Panc1 (cell line): ENCODE measurements at regions not wholly inside any gene's neighbourhood (a gene's known extent, or its start where the extent isn't known, plus 50 kb on each side); places are given as distances from the start of the nearest gene placed in this dataset.
A peak's percentile ranks its signal among the peaks of the same experiment; 100 is the strongest.

Source experiments
- ATAC-seq: fragments of 200-7000 bp; cut with Tn5 transposase; 2 replicates; pipeline ENCODE4 v1.9.1; 2020; ENCODE audit warnings: mild to moderate bottlenecking, moderate library complexity
- BruUV-seq: library from RNA; stranded (reverse); fragments of 400-500 nt; replicated peaks from 2 replicates; lab custom pipeline; 2021; lab: Mats Ljungman, UMichigan
- CTCF ChIA-PET: fragments of 300-600 bp; sonication (Branson Sonifier 250); formaldehyde crosslinking; loops from one replicate; lab custom pipeline; 2022; ENCODE audit warnings: antibody characterized with exemption; lab: Charles Lee
- POLR2A ChIA-PET: fragments of 300-600 bp; sonication (Branson Sonifier 250); formaldehyde crosslinking; loops from one replicate; lab custom pipeline; 2022; ENCODE audit warnings: antibody characterized with exemption; lab: Charles Lee
- DNase-seq: peaks from one replicate; pipeline ENCODE4 v3.0.0-alpha.2; 2010; ENCODE audit warnings: low read depth, low spot score
- H3K27ac ChIP-seq: 2 replicates; pipeline ENCODE4 v1.5.1; 2011; ENCODE audit warnings: mild to moderate bottlenecking, low read length, inconsistent platforms
- H3K27me3 ChIP-seq: fragments of 200-500 bp; sonication (Bioruptor generic); 2 replicates; pipeline ENCODE4 v1.6.0; 2014; ENCODE audit warnings: low read length, inconsistent platforms; ENCODE audit not compliant: control insufficient read depth, insufficient read depth
- H3K36me3 ChIP-seq: fragments of 200-500 bp; sonication (Bioruptor generic); 2 replicates; pipeline ENCODE4 v1.5.1; 2014; ENCODE audit warnings: inconsistent platforms, mild to moderate bottlenecking, low read length, moderate library complexity; ENCODE audit not compliant: control insufficient read depth, insufficient read depth
- H3K4me1 ChIP-seq: 2 replicates; pipeline ENCODE4 v1.5.1; 2011; ENCODE audit warnings: inconsistent platforms, mild to moderate bottlenecking, low read length, moderate library complexity; ENCODE audit not compliant: control insufficient read depth, insufficient read depth
- H3K4me3 ChIP-seq, 2 experiments: 2 replicates each; pipeline ENCODE4 v1.5.1; 2011 to 2012; ENCODE audit warnings: low read depth in 2 of 2, low read length in 2 of 2, mild to moderate bottlenecking in 2 of 2, inconsistent platforms in 1 of 2, moderate library complexity in 1 of 2
- H3K9me3 ChIP-seq: fragments of 200-500 bp; sonication (Bioruptor generic); 2 replicates; pipeline ENCODE4 v1.5.1; 2014; ENCODE audit warnings: low read depth, mild to moderate bottlenecking, inconsistent platforms, low read length, moderate library complexity; ENCODE audit not compliant: control insufficient read depth, insufficient read depth
- POLR2AphosphoS5 ChIP-seq: IDR thresholded peaks from 2 replicates; pipeline ENCODE4 v1.6.1; 2012; ENCODE audit warnings: mild to moderate bottlenecking, low read depth, low read length, moderate library complexity
- SIN3A ChIP-seq: IDR thresholded peaks from 2 replicates; pipeline ENCODE4 v1.6.1; 2012; ENCODE audit warnings: low read depth, mild to moderate bottlenecking, low read length, moderate library complexity, borderline replicate concordance; ENCODE audit not compliant: insufficient read depth
- TCF7L2 ChIP-seq: IDR thresholded peaks from 2 replicates; pipeline ENCODE4 v1.6.1; 2011; ENCODE audit warnings: mild to moderate bottlenecking, low read depth, low read length, inconsistent platforms
- in situ Hi-C: cut with HindIII; loops from 2 replicates; pipeline ENCODE4 v1.10.0; 2016; ENCODE audit warnings: low sequenced_read_pairs, low pct_unique_long_range_greater_than_20kb
- intact Hi-C: fragments of 100-400 bp; cut with micrococcal nuclease; formaldehyde crosslinking; loops from one replicate; pipeline ENCODE4 v1.10.0; 2022; ENCODE audit not compliant: unreplicated experiment
- TF ChIP-seq, protein P1 (sequence below): fragments of 450-650 bp; IDR thresholded peaks from 2 replicates; pipeline ENCODE4 v1.5.1; 2017; ENCODE audit warnings: mild to moderate bottlenecking
- TF ChIP-seq, protein P2 (sequence below), 2 experiments: IDR thresholded peaks; 2 replicates each; pipeline ENCODE4 v1.6.1; 2011 to 2012; ENCODE audit warnings: low read depth in 2 of 2, control low read depth in 1 of 2, low read length in 1 of 2, mild to moderate bottlenecking in 1 of 2, moderate library complexity in 1 of 2; ENCODE audit not compliant: insufficient read depth in 1 of 2

DNA sequence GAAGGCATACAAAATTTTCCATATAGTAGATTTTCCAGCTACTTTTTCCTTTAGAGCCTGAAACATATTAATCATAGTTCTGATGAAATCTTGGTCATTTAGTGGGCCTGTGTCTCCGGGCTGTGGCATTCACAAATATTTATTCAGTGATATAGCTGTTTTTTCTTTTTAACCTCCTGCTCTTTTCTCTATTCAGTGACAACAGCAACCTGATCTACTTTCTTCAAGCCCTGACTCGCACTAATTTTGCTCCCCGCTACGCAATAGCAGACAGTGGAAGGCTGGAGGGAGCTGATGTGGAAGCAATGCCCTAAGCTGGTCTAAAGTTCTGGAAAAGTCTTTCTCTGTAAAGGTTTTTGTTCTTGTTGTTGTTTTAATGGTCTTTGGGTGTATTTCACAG, 289.7 kb downstream of the SLITRK6 start:
- intact Hi-C loops (loop anchor here (10.0 kb wide), 1 partner anchor 295 kb away; no protein-coding TSS in a partner anchor), in situ Hi-C loops (no loop called here)
- ATAC-seq: no peak; the same call in 1 of the 2 replicates
- no peak for DNase-seq
- no peaks in the 10 kb centered on the region for H3K36me3 ChIP-seq
- H3K4me3 ChIP-seq: no peak overlapping the region
- no peaks in the 10 kb centered on the region for H3K27me3 ChIP-seq
- no peak for TF ChIP-seq POLR2AphosphoS5
- TF ChIP-seq, protein P1, sequence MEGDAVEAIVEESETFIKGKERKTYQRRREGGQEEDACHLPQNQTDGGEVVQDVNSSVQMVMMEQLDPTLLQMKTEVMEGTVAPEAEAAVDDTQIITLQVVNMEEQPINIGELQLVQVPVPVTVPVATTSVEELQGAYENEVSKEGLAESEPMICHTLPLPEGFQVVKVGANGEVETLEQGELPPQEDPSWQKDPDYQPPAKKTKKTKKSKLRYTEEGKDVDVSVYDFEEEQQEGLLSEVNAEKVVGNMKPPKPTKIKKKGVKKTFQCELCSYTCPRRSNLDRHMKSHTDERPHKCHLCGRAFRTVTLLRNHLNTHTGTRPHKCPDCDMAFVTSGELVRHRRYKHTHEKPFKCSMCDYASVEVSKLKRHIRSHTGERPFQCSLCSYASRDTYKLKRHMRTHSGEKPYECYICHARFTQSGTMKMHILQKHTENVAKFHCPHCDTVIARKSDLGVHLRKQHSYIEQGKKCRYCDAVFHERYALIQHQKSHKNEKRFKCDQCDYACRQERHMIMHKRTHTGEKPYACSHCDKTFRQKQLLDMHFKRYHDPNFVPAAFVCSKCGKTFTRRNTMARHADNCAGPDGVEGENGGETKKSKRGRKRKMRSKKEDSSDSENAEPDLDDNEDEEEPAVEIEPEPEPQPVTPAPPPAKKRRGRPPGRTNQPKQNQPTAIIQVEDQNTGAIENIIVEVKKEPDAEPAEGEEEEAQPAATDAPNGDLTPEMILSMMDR: no peak
- TF ChIP-seq TCF7L2: no peak
- TF ChIP-seq SIN3A: no peak
- TF ChIP-seq, protein P2, sequence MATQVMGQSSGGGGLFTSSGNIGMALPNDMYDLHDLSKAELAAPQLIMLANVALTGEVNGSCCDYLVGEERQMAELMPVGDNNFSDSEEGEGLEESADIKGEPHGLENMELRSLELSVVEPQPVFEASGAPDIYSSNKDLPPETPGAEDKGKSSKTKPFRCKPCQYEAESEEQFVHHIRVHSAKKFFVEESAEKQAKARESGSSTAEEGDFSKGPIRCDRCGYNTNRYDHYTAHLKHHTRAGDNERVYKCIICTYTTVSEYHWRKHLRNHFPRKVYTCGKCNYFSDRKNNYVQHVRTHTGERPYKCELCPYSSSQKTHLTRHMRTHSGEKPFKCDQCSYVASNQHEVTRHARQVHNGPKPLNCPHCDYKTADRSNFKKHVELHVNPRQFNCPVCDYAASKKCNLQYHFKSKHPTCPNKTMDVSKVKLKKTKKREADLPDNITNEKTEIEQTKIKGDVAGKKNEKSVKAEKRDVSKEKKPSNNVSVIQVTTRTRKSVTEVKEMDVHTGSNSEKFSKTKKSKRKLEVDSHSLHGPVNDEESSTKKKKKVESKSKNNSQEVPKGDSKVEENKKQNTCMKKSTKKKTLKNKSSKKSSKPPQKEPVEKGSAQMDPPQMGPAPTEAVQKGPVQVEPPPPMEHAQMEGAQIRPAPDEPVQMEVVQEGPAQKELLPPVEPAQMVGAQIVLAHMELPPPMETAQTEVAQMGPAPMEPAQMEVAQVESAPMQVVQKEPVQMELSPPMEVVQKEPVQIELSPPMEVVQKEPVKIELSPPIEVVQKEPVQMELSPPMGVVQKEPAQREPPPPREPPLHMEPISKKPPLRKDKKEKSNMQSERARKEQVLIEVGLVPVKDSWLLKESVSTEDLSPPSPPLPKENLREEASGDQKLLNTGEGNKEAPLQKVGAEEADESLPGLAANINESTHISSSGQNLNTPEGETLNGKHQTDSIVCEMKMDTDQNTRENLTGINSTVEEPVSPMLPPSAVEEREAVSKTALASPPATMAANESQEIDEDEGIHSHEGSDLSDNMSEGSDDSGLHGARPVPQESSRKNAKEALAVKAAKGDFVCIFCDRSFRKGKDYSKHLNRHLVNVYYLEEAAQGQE (IDR thresholded peaks at IDR 0.05; ENCODE audit: insufficient read depth in 1 of 2, low read depth in 2 of 2, low read length in 1 of 2): no peak
- no peaks in the 10 kb centered on the region; the same call in 1 of the 2 replicates for H3K4me1 ChIP-seq
- BruUV-seq: no TSS peak
- H3K9me3 ChIP-seq: no peaks in the 10 kb centered on the region
- ChIA-PET POLR2A (no interaction called here), CTCF (no interaction called here)
- H3K27ac ChIP-seq: peak overlapping the region; percentile 54; the same call in 1 of the 2 replicates

DNA sequence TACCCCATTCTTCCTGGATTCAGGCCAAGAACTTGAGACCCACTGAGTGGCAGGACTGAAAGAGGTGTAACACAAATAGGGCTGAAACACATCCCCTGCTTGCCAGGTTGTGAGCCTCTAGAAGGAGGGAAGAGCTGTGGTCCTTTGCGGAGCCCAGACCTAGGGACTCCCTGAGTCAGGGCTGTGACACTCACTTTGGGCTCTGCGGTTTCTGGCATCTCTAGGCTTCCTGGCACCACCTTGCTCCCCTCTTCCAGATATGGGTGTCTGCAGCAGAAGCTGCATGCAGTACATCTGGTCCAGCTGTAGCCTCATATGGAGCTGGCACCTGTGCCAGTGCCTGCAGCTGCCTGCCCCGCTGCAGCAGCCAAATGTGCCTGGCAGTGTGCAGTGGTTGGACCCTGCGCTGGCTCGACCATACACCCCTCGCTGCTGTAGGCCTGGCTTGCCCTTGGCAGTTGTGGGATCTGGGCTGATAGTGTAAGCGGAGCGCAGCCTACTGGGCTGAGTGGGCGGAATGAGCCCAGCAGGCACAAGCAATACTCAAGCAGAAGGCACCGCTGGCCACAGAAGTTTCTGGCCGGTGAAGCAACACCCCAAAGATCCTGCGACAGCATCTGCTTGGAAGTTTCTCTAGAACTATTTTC, 290.4 kb downstream of the SLITRK6 start:
- CTCF ChIA-PET: no interaction called here
- DNase-seq (no peak), ATAC-seq (no peak)
- BruUV-seq: no TSS peak
- Histone ChIP-seq H3K4me1 (no peaks in the 10 kb centered on the region; the same call in 1 of the 2 replicates), H3K9me3 (no peaks in the 10 kb centered on the region), H3K27me3 (no peaks in the 10 kb centered on the region), H3K27ac (no peak overlapping the region), H3K36me3 (no peaks in the 10 kb centered on the region), H3K4me3 (no peak overlapping the region)
- in situ Hi-C loops: no loop called here
- TF ChIP-seq, protein P1: peak; percentile 14; the same call in 1 of the 2 replicates
- TF ChIP-seq SIN3A: no peak
- POLR2A ChIA-PET: no interaction called here
- intact Hi-C loops: loop anchor here (10.0 kb wide), 1 partner anchor 296 kb away; no protein-coding TSS in a partner anchor
